Kidney (tissue), 13 donors: ENCODE measurements at regions not wholly inside any gene's neighbourhood (a gene's known extent, or its start where the extent isn't known, plus 50 kb on each side); places are given as distances from the start of the nearest gene placed in this dataset.
A peak's percentile ranks its signal among the peaks of the same experiment; 100 is the strongest.

Source experiments
- DNase-seq, 5 donors: peaks; one replicate each; pipeline ENCODE4 v3.0.0-alpha.2; 2013 to 2020
- FAIRE-seq: peaks from 2 replicates; lab custom pipeline; 2012; peaks lifted over from hg19 to GRCh38; lab: Jason Lieb, UNC
- H3K27ac ChIP-seq, 2 donors: one replicate each; pipeline ENCODE4 v1.7.0; 2013; ENCODE audit warnings: low read depth in 2 of 2, low read length in 2 of 2, inconsistent platforms in 1 of 2
- H3K27me3 ChIP-seq: one replicate; pipeline ENCODE4 v1.7.1; 2013; ENCODE audit warnings: low read length, inconsistent platforms; ENCODE audit not compliant: control insufficient read depth, insufficient read depth
- H3K36me3 ChIP-seq, 3 donors: one replicate each; pipeline versions ENCODE4 v1.7.0 to v1.7.1; 2013; ENCODE audit warnings: low read length in 3 of 3, control low read depth in 1 of 3, inconsistent platforms in 1 of 3; ENCODE audit not compliant: insufficient read depth in 3 of 3, control insufficient read depth in 2 of 3
- H3K4me1 ChIP-seq, 3 donors: one replicate each; pipeline versions ENCODE4 v1.7.0 to v1.7.1; 2013; ENCODE audit warnings: low read length in 3 of 3, inconsistent platforms in 1 of 3, low read depth in 1 of 3; ENCODE audit not compliant: control insufficient read depth in 2 of 3, insufficient read depth in 2 of 3
- H3K4me3 ChIP-seq, 3 donors: one replicate each; pipeline versions ENCODE4 v1.7.0 to v1.8.1; 2013; ENCODE audit warnings: low read length in 3 of 3, control low read depth in 1 of 3, inconsistent platforms in 1 of 3
- H3K9ac ChIP-seq, 3 donors: one replicate each; pipeline versions ENCODE4 v1.7.0 to v1.7.1; 2013; ENCODE audit warnings: low read length in 3 of 3, control low read depth in 1 of 3, inconsistent platforms in 1 of 3
- H3K9me3 ChIP-seq, 3 donors: one replicate each; pipeline versions ENCODE4 v1.7.0 to v1.7.1; 2013; ENCODE audit warnings: low read length in 3 of 3, control low read depth in 1 of 3, inconsistent platforms in 1 of 3; ENCODE audit not compliant: control insufficient read depth in 2 of 3, insufficient read depth in 1 of 3
- intact Hi-C: fragments of 100-400 bp; cut with DNase I; formaldehyde crosslinking; loops from one replicate; pipeline ENCODE4 v1.11.1; 2022
- TF ChIP-seq, protein P1 (sequence below): IDR thresholded peaks from 3 replicates; pipeline ENCODE4 v1.5.1; 2012; ENCODE audit warnings: mild to moderate bottlenecking, moderate library complexity, borderline replicate concordance; ENCODE audit not compliant: insufficient read depth; ENCODE audit errors: extremely low read depth
- donor health status: control.
- donor health status: control.
- donor health status: control.
- donor health status: control.
- donor health status: control.
- donor health status: DM: yes; HTN: yes; CAD: no.
- donor health status: Normal renal cell carcinoma (clear cell type).

GRCh38 chr17:74055508-74056160 lies 147.8 kb upstream of the RPL38 start:
- peaks cover 0 to 4% (median 0%) of the 10 kb centered on the region in 3 donors for H3K9me3 ChIP-seq
- H3K36me3 ChIP-seq, result no peaks in the 10 kb centered on the region
- no peaks in the 10 kb centered on the region for H3K27me3 ChIP-seq
- FAIRE-seq, result no peak
- TF ChIP-seq, protein P1, sequence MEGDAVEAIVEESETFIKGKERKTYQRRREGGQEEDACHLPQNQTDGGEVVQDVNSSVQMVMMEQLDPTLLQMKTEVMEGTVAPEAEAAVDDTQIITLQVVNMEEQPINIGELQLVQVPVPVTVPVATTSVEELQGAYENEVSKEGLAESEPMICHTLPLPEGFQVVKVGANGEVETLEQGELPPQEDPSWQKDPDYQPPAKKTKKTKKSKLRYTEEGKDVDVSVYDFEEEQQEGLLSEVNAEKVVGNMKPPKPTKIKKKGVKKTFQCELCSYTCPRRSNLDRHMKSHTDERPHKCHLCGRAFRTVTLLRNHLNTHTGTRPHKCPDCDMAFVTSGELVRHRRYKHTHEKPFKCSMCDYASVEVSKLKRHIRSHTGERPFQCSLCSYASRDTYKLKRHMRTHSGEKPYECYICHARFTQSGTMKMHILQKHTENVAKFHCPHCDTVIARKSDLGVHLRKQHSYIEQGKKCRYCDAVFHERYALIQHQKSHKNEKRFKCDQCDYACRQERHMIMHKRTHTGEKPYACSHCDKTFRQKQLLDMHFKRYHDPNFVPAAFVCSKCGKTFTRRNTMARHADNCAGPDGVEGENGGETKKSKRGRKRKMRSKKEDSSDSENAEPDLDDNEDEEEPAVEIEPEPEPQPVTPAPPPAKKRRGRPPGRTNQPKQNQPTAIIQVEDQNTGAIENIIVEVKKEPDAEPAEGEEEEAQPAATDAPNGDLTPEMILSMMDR, result no peak
- DNase-seq, result no peak
- intact Hi-C loops, result no loop called here
- H3K27ac ChIP-seq, result no peak overlapping the region
- H3K4me1 ChIP-seq, result peaks cover 0 to 2% (median 0%) of the 10 kb centered on the region in 3 donors
- H3K4me3 ChIP-seq, result no peak overlapping the region
- H3K9ac ChIP-seq, result no peak overlapping the region

DNA sequence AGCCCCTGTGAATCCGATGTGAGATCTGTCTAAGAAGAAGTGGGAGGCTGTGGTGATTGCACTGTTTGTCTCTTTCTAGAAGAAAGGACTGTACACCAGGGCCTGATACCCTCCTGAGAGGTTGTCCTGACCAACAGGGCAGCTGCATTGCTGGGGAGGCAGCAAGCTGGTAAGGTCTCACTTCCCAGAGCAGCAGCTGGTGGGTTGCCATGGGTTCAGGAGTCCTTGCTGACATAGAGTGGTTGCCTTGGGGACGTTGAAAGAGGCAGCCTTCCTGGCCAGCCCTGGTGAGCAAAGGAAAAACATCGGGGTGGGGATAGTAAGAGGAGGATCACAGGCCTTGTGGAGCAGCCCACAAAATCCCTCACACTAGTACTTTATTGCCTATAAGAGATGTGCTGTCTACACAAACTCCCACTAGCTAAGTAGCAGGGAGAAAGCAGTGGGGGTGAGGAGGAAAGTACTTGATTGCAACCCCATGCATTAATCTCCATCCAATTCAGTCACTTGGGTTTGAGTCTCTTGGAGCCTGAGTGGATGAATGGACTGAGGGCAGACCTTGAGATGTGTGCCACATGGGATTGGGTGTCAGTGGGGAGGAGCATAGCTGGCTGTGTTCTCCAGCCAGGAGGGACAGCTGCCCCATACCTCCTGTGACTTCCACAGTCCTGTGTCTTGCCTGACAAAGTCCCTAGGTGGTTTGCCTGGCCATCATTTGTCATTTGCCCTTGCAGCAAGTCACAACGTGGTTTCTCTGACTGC lies 143.8 kb upstream of the RPL38 start:
- peaks cover 0 to 4% (median 0%) of the 10 kb centered on the region in 3 donors for H3K9me3 ChIP-seq
- H3K4me3 ChIP-seq, result no peak overlapping the region
- FAIRE-seq (no peak), DNase-seq (peak in 1 of 5 donors; percentile 46)
- H3K9ac ChIP-seq, result no peak overlapping the region
- H3K27me3 ChIP-seq, result no peaks in the 10 kb centered on the region
- H3K27ac ChIP-seq, result no peak overlapping the region
- H3K4me1 ChIP-seq, result no peaks in the 10 kb centered on the region
- TF ChIP-seq, protein P1, result no peak
- intact Hi-C loops, result no loop called here
- no peaks in the 10 kb centered on the region for H3K36me3 ChIP-seq

- H3K36me3 ChIP-seq, result no peaks in the 10 kb centered on the region
- no peak overlapping the region for H3K27ac ChIP-seq
- FAIRE-seq (no peak), DNase-seq (no peak)
- no peaks in the 10 kb centered on the region for H3K4me1 ChIP-seq
- TF ChIP-seq, protein P1, result no peak
- intact Hi-C loops, result no loop called here
- H3K9me3 ChIP-seq, result peaks cover 0 to 4% (median 0%) of the 10 kb centered on the region in 3 donors
- H3K4me3 ChIP-seq, result no peak overlapping the region
- H3K27me3 ChIP-seq, result no peaks in the 10 kb centered on the region
- no peak overlapping the region for H3K9ac ChIP-seq
These were observed 141.7 kb upstream of the RPL38 start for GRCh38 chr17:74061758-74062157.
